Neural progenitor cell (in vitro differentiated cells): ENCODE measurements at regions not wholly inside any gene's neighbourhood (a gene's known extent, or its start where the extent isn't known, plus 50 kb on each side); places are given as distances from the start of the nearest gene placed in this dataset. TPM values are rescaled to one million over a fixed set of nuclear protein-coding genes. Genes with fewer than 3 reads are reported as not detected.

Experiments
- DNase-seq: peaks from one replicate; pipeline ENCODE4 v3.0.0-alpha.2; 2016; ENCODE audit warnings: low spot score
- H2AFZ ChIP-seq: fragments of 200-600 bp; sonication (generic); replicated peaks from 2 replicates; pipeline ENCODE4 v1.6.1; 2016; ENCODE audit warnings: antibody characterized with exemption
- H3F3A ChIP-seq: fragments of 200-600 bp; sonication (generic); 2 replicates; pipeline ENCODE4 v1.6.1; 2016; ENCODE audit warnings: antibody characterized with exemption, low read depth
- H3K27ac ChIP-seq: fragments of 200-600 bp; sonication (generic); 2 replicates; pipeline ENCODE4 v1.5.1; 2016; ENCODE audit warnings: mild to moderate bottlenecking
- H3K27me3 ChIP-seq: fragments of 200-600 bp; sonication (generic); 2 replicates; pipeline ENCODE4 v1.6.1; 2016; ENCODE audit warnings: mild to moderate bottlenecking, moderate library complexity
- H3K36me3 ChIP-seq: fragments of 200-600 bp; sonication (generic); 2 replicates; pipeline ENCODE4 v1.5.1; 2016
- H3K4me1 ChIP-seq: fragments of 200-600 bp; sonication (generic); 2 replicates; pipeline ENCODE4 v1.6.1; 2016; ENCODE audit warnings: mixed run types
- H3K4me2 ChIP-seq: fragments of 200-600 bp; sonication (generic); 2 replicates; pipeline ENCODE4 v1.6.1; 2016
- H3K4me3 ChIP-seq: fragments of 200-600 bp; sonication (generic); 2 replicates; pipeline ENCODE4 v1.5.1; 2016
- H3K79me2 ChIP-seq: fragments of 200-600 bp; sonication (generic); 2 replicates; pipeline ENCODE4 v1.6.1; 2016; ENCODE audit warnings: low read depth
- H3K9ac ChIP-seq: fragments of 200-600 bp; sonication (generic); 2 replicates; pipeline ENCODE4 v1.6.1; 2016
- H3K9me3 ChIP-seq: fragments of 200-600 bp; sonication (generic); 2 replicates; pipeline ENCODE4 v1.5.1; 2016; ENCODE audit warnings: low read depth
- H4K20me1 ChIP-seq: fragments of 200-600 bp; sonication (generic); 2 replicates; pipeline ENCODE4 v1.6.1; 2016; ENCODE audit warnings: low read depth
- H3K27ac Mint-ChIP-seq: 3 replicates; pipeline ENCODE4 v1.8.0; 2021; ENCODE audit warnings: mixed read lengths
- H3K27me3 Mint-ChIP-seq: 2 replicates; pipeline ENCODE4 v1.8.0; 2022; ENCODE audit warnings: low read depth, mild to moderate bottlenecking, inconsistent platforms, moderate library complexity, mixed read lengths; ENCODE audit not compliant: insufficient read depth
- H3K36me3 Mint-ChIP-seq: 3 replicates; pipeline ENCODE4 v1.8.0; 2021; ENCODE audit warnings: mixed read lengths
- H3K4me1 Mint-ChIP-seq: 3 replicates; pipeline ENCODE4 v1.8.0; 2021; ENCODE audit warnings: mixed read lengths
- H3K4me3 Mint-ChIP-seq: 3 replicates; pipeline ENCODE4 v1.8.0; 2021; ENCODE audit warnings: mild to moderate bottlenecking, moderate library complexity, mixed read lengths
- H3K9me3 Mint-ChIP-seq: 3 replicates; pipeline ENCODE4 v1.8.0; 2020; ENCODE audit warnings: mixed read lengths
- CTCF ChIP-seq: fragments of 200-600 bp; sonication (generic); IDR thresholded peaks from 2 replicates; pipeline ENCODE4 v1.5.1; 2017; ENCODE audit warnings: antibody characterized with exemption, mild to moderate bottlenecking
- EZH2 ChIP-seq: fragments of 200-600 bp; sonication (generic); IDR thresholded peaks from 2 replicates; pipeline ENCODE4 v1.6.1; 2017; ENCODE audit warnings: antibody characterized with exemption, mild to moderate bottlenecking, moderate library complexity
- EZH2phosphoT487 ChIP-seq: fragments of 200-600 bp; sonication (generic); IDR thresholded peaks from 2 replicates; pipeline ENCODE4 v1.6.1; 2017; ENCODE audit warnings: antibody characterized with exemption
- microRNA counts: library from miRNA; unstranded; fragments of <30 nt; microRNA quantifications from one replicate; lab custom pipeline; 2016
- microRNA-seq: library from miRNA; unstranded; fragments of <30 nt; microRNA quantifications from one replicate; pipeline ENCODE4, GENCODE V29; 2016
- small RNA-seq: library from RNA; depleted of rRNA; stranded (forward); fragments of <200 nt; gene quantifications from one replicate; pipeline ENCODE3, GENCODE V24; 2015

DNA sequence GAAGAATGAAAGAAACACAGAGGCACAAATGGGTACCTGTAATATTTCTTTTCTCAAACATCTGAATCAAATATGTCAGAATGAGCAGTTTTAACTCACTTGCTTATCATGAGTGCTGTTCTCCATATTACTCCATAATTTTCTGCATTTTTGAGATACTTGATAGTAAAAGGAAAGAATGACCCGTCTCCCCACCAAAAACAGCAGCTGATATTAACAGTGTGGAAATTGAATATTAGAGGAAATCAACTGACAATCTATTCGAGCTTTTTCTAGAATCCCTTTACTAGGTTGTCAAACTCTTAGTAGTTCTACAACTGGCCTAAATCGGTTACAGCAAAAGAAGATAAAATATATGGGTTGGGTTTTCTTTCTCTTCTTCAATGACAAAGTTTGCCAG, 49.9 kb upstream of the HELT start:
- H3K9me3 Mint-ChIP-seq = peaks cover 43% of the 10 kb centered on the region
- H2AFZ ChIP-seq = no peak overlapping the region
- TF ChIP-seq EZH2phosphoT487 (no peak), CTCF (no peak), EZH2 (no peak)
- H3K4me2 ChIP-seq = no peak overlapping the region
- no peaks in the 10 kb centered on the region for H4K20me1 ChIP-seq
- peaks cover 10% of the 10 kb centered on the region for H3K4me1 Mint-ChIP-seq
- DNase-seq = no peak
- no peak overlapping the region for H3K9ac ChIP-seq
- H3K4me3 ChIP-seq = no peak overlapping the region
- H3K27me3 Mint-ChIP-seq = peaks cover 28% of the 10 kb centered on the region
- no peaks in the 10 kb centered on the region for H3F3A ChIP-seq
- H3K27ac Mint-ChIP-seq = no peak overlapping the region
- no peaks in the 10 kb centered on the region for H3K4me1 ChIP-seq
- no peak overlapping the region for H3K4me3 Mint-ChIP-seq
- H3K27me3 ChIP-seq = no peaks in the 10 kb centered on the region
- H3K36me3 ChIP-seq = no peaks in the 10 kb centered on the region
- no peak overlapping the region for H3K27ac ChIP-seq
- no peaks in the 10 kb centered on the region for H3K9me3 ChIP-seq
- H3K79me2 ChIP-seq = no peaks in the 10 kb centered on the region
- peaks cover 4% of the 10 kb centered on the region for H3K36me3 Mint-ChIP-seq

MicroRNAs in the stretch of these regions (microRNA counts, 767-probe panel; counts per million panel counts)
- 2,113 counts per million, percentile 90 among the panel's probes with 10 or more counts for microRNA hsa-miR-4455 (lab: Ali Mortazavi, UCI)

Small RNAs in the stretch of these regions (microRNA-seq; reads per million reads assigned to microRNA genes)
- not detected for gene MIR4455

Small RNAs in the stretch of these regions (small RNA-seq; reads per million reads assigned to genes)
- gene MIR4455 = not detected
